ENCODE measurements at regions not wholly inside any gene's neighbourhood (a gene's known extent, or its start where the extent isn't known, plus 50 kb on each side); places are given as distances from the start of the nearest gene placed in this dataset.

DNA sequence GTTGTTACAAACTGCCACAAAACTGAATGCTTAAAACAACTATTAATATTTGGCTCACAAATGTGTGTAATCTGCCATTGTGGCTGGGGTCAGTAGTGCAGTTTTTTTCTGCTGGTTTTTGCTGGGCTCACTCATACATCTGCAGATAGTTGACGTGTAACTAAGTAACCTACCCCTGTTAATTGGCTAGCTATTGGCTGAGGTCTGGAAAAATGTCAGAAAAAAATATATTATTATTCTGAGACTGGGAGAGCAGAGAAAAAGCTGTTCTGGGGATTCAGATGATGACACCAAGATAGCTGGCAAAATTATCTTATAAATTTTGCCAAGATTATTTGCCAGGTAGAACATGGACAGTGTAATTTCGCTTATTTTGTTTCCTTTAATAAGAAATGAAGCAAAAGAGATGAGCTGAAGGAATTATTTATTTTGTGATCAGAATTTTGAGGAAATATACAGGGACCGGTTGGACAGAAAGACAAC lies 616.1 kb upstream of the ADAMTS5 start:
- TF ChIP-seq, protein P1, sequence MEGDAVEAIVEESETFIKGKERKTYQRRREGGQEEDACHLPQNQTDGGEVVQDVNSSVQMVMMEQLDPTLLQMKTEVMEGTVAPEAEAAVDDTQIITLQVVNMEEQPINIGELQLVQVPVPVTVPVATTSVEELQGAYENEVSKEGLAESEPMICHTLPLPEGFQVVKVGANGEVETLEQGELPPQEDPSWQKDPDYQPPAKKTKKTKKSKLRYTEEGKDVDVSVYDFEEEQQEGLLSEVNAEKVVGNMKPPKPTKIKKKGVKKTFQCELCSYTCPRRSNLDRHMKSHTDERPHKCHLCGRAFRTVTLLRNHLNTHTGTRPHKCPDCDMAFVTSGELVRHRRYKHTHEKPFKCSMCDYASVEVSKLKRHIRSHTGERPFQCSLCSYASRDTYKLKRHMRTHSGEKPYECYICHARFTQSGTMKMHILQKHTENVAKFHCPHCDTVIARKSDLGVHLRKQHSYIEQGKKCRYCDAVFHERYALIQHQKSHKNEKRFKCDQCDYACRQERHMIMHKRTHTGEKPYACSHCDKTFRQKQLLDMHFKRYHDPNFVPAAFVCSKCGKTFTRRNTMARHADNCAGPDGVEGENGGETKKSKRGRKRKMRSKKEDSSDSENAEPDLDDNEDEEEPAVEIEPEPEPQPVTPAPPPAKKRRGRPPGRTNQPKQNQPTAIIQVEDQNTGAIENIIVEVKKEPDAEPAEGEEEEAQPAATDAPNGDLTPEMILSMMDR (IDR thresholded peaks at IDR 0.05) = no peak
- no peak for TF ChIP-seq EZH2 (IDR thresholded peaks at IDR 0.05; ENCODE audit: borderline replicate concordance, insufficient read depth, low read depth, low read length, poor library complexity, severe bottlenecking)
